ENCODE measurements at regions not wholly inside any gene's neighbourhood (a gene's known extent, or its start where the extent isn't known, plus 50 kb on each side); places are given as distances from the start of the nearest gene placed in this dataset.
"Not testable (repeated sequence)": the region's sequence is repeated elsewhere in the genome, so short reads cannot be mapped to it uniquely, and the experiment has no call there.

DNA sequence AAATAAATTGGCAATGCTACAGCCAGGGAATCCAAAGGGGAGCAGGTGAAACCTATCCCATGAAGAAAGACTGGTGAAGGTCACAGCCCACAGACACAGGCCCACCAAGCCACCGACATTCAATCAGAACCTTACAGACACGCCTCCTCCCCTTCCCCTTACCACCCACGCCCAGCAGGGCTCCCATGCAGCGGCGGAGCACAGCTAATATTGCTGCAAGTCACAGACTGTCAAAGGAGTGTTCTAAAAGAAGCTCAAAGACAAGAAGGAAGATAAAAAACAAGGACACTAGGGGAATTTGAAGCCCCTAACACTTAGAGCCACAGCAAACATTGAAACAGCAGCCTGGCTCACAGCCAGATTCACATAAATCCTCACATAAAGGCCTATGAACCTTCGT, 91.2 kb downstream of the MED10 start:
- TF ChIP-seq, protein P1, sequence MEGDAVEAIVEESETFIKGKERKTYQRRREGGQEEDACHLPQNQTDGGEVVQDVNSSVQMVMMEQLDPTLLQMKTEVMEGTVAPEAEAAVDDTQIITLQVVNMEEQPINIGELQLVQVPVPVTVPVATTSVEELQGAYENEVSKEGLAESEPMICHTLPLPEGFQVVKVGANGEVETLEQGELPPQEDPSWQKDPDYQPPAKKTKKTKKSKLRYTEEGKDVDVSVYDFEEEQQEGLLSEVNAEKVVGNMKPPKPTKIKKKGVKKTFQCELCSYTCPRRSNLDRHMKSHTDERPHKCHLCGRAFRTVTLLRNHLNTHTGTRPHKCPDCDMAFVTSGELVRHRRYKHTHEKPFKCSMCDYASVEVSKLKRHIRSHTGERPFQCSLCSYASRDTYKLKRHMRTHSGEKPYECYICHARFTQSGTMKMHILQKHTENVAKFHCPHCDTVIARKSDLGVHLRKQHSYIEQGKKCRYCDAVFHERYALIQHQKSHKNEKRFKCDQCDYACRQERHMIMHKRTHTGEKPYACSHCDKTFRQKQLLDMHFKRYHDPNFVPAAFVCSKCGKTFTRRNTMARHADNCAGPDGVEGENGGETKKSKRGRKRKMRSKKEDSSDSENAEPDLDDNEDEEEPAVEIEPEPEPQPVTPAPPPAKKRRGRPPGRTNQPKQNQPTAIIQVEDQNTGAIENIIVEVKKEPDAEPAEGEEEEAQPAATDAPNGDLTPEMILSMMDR (IDR thresholded peaks at IDR 0.05; ENCODE audit: borderline replicate concordance, extremely low read depth, insufficient read depth): no peak
- no peak overlapping the region for H3K9ac ChIP-seq (ENCODE audit: low read length in 3 of 3)
- no peak overlapping the region for H3K27ac ChIP-seq (ENCODE audit: low read depth in 2 of 2, low read length in 2 of 2)
- no peaks in the 10 kb centered on the region for H3K9me3 ChIP-seq (ENCODE audit: control insufficient read depth in 2 of 3, insufficient read depth in 1 of 3, low read length in 3 of 3)
- H3K4me3 ChIP-seq (ENCODE audit: low read length in 3 of 3): no peak overlapping the region
- intact Hi-C loops (cut with DNase I): no loop called here
- FAIRE-seq (no peak), DNase-seq (peak in 2 of 5 donors; percentile 36 to 40)
- H3K4me1 ChIP-seq (ENCODE audit: control insufficient read depth in 2 of 3, insufficient read depth in 2 of 3, low read depth in 1 of 3, low read length in 3 of 3): no peaks in the 10 kb centered on the region
- H3K27me3 ChIP-seq (ENCODE audit: control insufficient read depth, insufficient read depth, low read length): no peaks in the 10 kb centered on the region
- H3K36me3 ChIP-seq (ENCODE audit: control insufficient read depth in 2 of 3, insufficient read depth in 3 of 3, low read length in 3 of 3): no peaks in the 10 kb centered on the region

DNA sequence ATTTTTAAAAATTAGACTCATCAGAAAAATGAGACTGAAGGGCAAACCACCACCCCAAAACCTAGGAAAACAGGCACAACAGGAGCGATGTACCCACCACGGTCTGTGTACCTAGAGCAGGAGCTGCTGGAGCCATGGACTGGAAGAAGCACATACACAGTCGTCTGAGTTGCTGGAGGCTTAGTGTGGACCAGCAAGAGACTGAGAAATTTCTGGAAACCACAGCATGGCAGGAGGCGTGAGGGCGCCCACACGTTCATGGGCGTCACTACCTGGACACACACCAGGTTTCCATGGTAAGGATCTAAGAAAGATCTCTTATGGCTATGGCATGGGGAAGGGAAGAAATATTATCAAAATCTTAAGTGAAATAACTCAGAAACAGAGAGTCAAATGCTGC, 91.9 kb downstream of the MED10 start:
- no peak overlapping the region for H3K9ac ChIP-seq (ENCODE audit: low read length in 3 of 3)
- H3K4me1 ChIP-seq (ENCODE audit: control insufficient read depth in 2 of 3, insufficient read depth in 2 of 3, low read depth in 1 of 3, low read length in 3 of 3): no peaks in the 10 kb centered on the region
- TF ChIP-seq, protein P1 (IDR thresholded peaks at IDR 0.05; ENCODE audit: borderline replicate concordance, extremely low read depth, insufficient read depth): no peak
- intact Hi-C loops (cut with DNase I): no loop called here
- no peak overlapping the region for H3K4me3 ChIP-seq (ENCODE audit: low read length in 3 of 3)
- H3K36me3 ChIP-seq (ENCODE audit: control insufficient read depth in 2 of 3, insufficient read depth in 3 of 3, low read length in 3 of 3): no peaks in the 10 kb centered on the region
- no peak for FAIRE-seq
- no peak for DNase-seq
- H3K27ac ChIP-seq (ENCODE audit: low read depth in 2 of 2, low read length in 2 of 2): no peak overlapping the region
- H3K27me3 ChIP-seq (ENCODE audit: control insufficient read depth, insufficient read depth, low read length): no peaks in the 10 kb centered on the region
- H3K9me3 ChIP-seq (ENCODE audit: control insufficient read depth in 2 of 3, insufficient read depth in 1 of 3, low read length in 3 of 3): no peaks in the 10 kb centered on the region

DNA sequence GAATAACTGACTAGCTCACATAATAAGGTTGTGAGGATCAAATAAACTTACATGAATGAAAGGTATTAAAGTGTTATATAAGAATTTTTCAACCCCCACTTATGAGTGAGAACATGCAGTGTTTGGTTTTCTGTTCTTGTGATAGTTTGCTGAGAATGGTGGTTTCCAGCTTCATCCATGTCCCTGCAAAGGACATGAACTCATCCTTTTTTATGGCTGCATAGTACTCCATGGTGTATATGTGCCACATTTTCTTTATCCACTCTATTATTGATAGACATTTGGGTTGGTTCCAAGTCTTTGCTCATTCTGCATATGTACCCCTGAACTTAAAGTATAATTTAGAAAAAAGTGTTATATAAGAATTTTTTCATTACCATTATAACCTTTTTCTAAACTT, 93.9 kb downstream of the MED10 start:
- intact Hi-C loops (cut with DNase I); H3K9ac ChIP-seq (ENCODE audit: low read length in 3 of 3); H3K27me3 ChIP-seq (ENCODE audit: control insufficient read depth, insufficient read depth, low read length): not testable (repeated sequence)

DNA sequence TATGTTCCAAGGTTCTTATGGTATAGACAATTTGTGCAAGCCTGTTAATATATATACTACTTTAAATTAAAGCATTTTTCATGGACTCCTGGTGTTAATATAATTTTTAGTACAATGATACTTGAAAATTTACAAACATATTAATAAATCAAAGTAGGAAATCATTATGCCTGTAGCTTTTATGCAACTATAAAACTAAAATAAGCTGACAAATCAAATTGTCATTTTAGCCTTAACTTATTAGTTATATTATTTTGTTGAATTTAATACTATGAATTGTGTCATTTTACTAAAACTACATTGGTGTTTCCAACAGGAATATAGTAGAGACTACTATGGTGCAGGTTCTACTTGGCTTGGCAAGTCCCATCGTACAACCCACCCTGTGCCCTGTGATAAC, 96.0 kb downstream of the MED10 start:
- Histone ChIP-seq H3K9ac (ENCODE audit: low read length in 3 of 3) (no peak overlapping the region), H3K9me3 (ENCODE audit: control insufficient read depth in 2 of 3, insufficient read depth in 1 of 3, low read length in 3 of 3) (no peaks in the 10 kb centered on the region), H3K36me3 (ENCODE audit: control insufficient read depth in 2 of 3, insufficient read depth in 3 of 3, low read length in 3 of 3) (no peaks in the 10 kb centered on the region), H3K27ac (ENCODE audit: low read depth in 2 of 2, low read length in 2 of 2) (no peak overlapping the region), H3K4me3 (ENCODE audit: low read length in 3 of 3) (no peak overlapping the region), H3K27me3 (ENCODE audit: control insufficient read depth, insufficient read depth, low read length) (no peaks in the 10 kb centered on the region), H3K4me1 (ENCODE audit: control insufficient read depth in 2 of 3, insufficient read depth in 2 of 3, low read depth in 1 of 3, low read length in 3 of 3) (no peaks in the 10 kb centered on the region)
- DNase-seq (no peak), FAIRE-seq (no peak)
- TF ChIP-seq, protein P1 (IDR thresholded peaks at IDR 0.05; ENCODE audit: borderline replicate concordance, extremely low read depth, insufficient read depth): no peak
- intact Hi-C loops (cut with DNase I): no loop called here

More for the DNA sequence above, 93.9 kb downstream of the MED10 start:
- DNase-seq; H3K36me3 ChIP-seq (ENCODE audit: control insufficient read depth in 2 of 3, insufficient read depth in 3 of 3, low read length in 3 of 3); H3K4me1 ChIP-seq (ENCODE audit: control insufficient read depth in 2 of 3, insufficient read depth in 2 of 3, low read depth in 1 of 3, low read length in 3 of 3); H3K27ac ChIP-seq (ENCODE audit: low read depth in 2 of 2, low read length in 2 of 2); H3K9me3 ChIP-seq (ENCODE audit: control insufficient read depth in 2 of 3, insufficient read depth in 1 of 3, low read length in 3 of 3); FAIRE-seq; H3K4me3 ChIP-seq (ENCODE audit: low read length in 3 of 3): not testable (repeated sequence)
